Loucy (cell line): ENCODE measurements at regions not wholly inside any gene's neighbourhood (a gene's known extent, or its start where the extent isn't known, plus 50 kb on each side); places are given as distances from the start of the nearest gene placed in this dataset.

Source experiments
- CTCF ChIP-seq: fragments of 200-600 bp; sonication (generic); conservative IDR thresholded peaks from 2 replicates; pipeline ENCODE4 v1.5.1; 2014; ENCODE audit warnings: mild to moderate bottlenecking, antibody characterized with exemption, low read length
- EZH2phosphoT487 ChIP-seq: fragments of 200-600 bp; IDR thresholded peaks from 2 replicates; pipeline ENCODE4 v1.6.1; 2018; ENCODE audit warnings: antibody characterized with exemption, mild to moderate bottlenecking, moderate library complexity, borderline replicate concordance

- TF ChIP-seq CTCF, result no peak
- no peak for TF ChIP-seq EZH2phosphoT487
Measured at GRCh38 chr22:19608003-19608690, 83.9 kb upstream of the CLDN5 start.
